B cell (primary cell): ENCODE measurements at regions not wholly inside any gene's neighbourhood (a gene's known extent, or its start where the extent isn't known, plus 50 kb on each side); places are given as distances from the start of the nearest gene placed in this dataset.

Experiments used
- CTCF ChIP-seq: fragments of 200-600 bp; IDR thresholded peaks from one replicate; pipeline ENCODE4 v1.8.0; 2022; ENCODE audit warnings: antibody characterized with exemption, mild to moderate bottlenecking
- EZH2 ChIP-seq: IDR thresholded peaks from 2 replicates; pipeline ENCODE4 v1.6.1; 2012; ENCODE audit warnings: borderline replicate concordance, low read depth, mild to moderate bottlenecking, moderate library complexity, low read length; ENCODE audit not compliant: insufficient read depth, poor library complexity, severe bottlenecking

GRCh38 chr2:136248907-136249306 lies 131.0 kb upstream of the CXCR4 start:
- TF ChIP-seq CTCF = no peak
- TF ChIP-seq EZH2 = no peak
